Trophoblast cell (in vitro differentiated cells and primary cell): ENCODE measurements at regions not wholly inside any gene's neighbourhood (a gene's known extent, or its start where the extent isn't known, plus 50 kb on each side); places are given as distances from the start of the nearest gene placed in this dataset.

Experiments
- DNase-seq, 2 donors: peaks; one replicate each; pipeline ENCODE4 v3.0.0-alpha.2; 2016
- H2AFZ ChIP-seq: 2 replicates; pipeline ENCODE4 v1.6.1; 2013; ENCODE audit warnings: low read length, moderate library complexity, mild to moderate bottlenecking; ENCODE audit not compliant: insufficient read depth, poor library complexity
- H2AK5ac ChIP-seq: 2 replicates; pipeline ENCODE4 v1.6.1; 2013; ENCODE audit warnings: mild to moderate bottlenecking, low read length
- H2BK120ac ChIP-seq: 2 replicates; pipeline ENCODE4 v1.6.1; 2013; ENCODE audit warnings: low read length, mild to moderate bottlenecking, moderate library complexity; ENCODE audit not compliant: insufficient read depth, poor library complexity
- H2BK12ac ChIP-seq: 2 replicates; pipeline ENCODE4 v1.6.1; 2013; ENCODE audit warnings: mild to moderate bottlenecking, low read length, moderate library complexity
- H2BK5ac ChIP-seq: 2 replicates; pipeline ENCODE4 v1.6.1; 2013; ENCODE audit warnings: low read length, low read depth, moderate library complexity, mild to moderate bottlenecking; ENCODE audit not compliant: poor library complexity
- H3K14ac ChIP-seq: 2 replicates; pipeline ENCODE4 v1.6.1; 2013; ENCODE audit warnings: mild to moderate bottlenecking, low read length
- H3K18ac ChIP-seq: 2 replicates; pipeline ENCODE4 v1.6.1; 2013; ENCODE audit warnings: mild to moderate bottlenecking, low read length
- H3K23ac ChIP-seq: 2 replicates; pipeline ENCODE4 v1.6.1; 2013; ENCODE audit warnings: low read length
- H3K27ac ChIP-seq: 2 replicates; pipeline ENCODE4 v1.5.1; 2013; ENCODE audit warnings: low read depth, mild to moderate bottlenecking, inconsistent platforms, low read length, moderate library complexity
- H3K27me3 ChIP-seq: 2 replicates; pipeline ENCODE4 v1.6.1; 2013; ENCODE audit warnings: inconsistent platforms, mild to moderate bottlenecking, low read length, moderate library complexity; ENCODE audit not compliant: insufficient read depth
- H3K36me3 ChIP-seq, 2 experiments: 1 replicate in 1 of 2; 2 replicates in 1 of 2; pipeline ENCODE4 v1.6.1; 2013; ENCODE audit warnings: low read length in 2 of 2, mild to moderate bottlenecking in 2 of 2, moderate library complexity in 1 of 2; ENCODE audit not compliant: insufficient read depth in 2 of 2, control insufficient read depth in 1 of 2
- H3K4ac ChIP-seq: 2 replicates; pipeline ENCODE4 v1.6.1; 2013; ENCODE audit warnings: low read depth, mild to moderate bottlenecking, low read length, moderate library complexity
- H3K4me1 ChIP-seq, 2 experiments: 1 replicate in 1 of 2; 2 replicates in 1 of 2; pipeline ENCODE4 v1.6.1; 2013; ENCODE audit warnings: low read length in 2 of 2, mild to moderate bottlenecking in 2 of 2, moderate library complexity in 1 of 2; ENCODE audit not compliant: insufficient read depth in 2 of 2, control insufficient read depth in 1 of 2
- H3K4me2 ChIP-seq: 2 replicates; pipeline ENCODE4 v1.6.1; 2013; ENCODE audit warnings: inconsistent platforms, mild to moderate bottlenecking, low read length, moderate library complexity
- H3K4me3 ChIP-seq: 2 replicates; pipeline ENCODE4 v1.5.1; 2013; ENCODE audit warnings: mild to moderate bottlenecking, low read depth, low read length, inconsistent platforms
- H3K79me1 ChIP-seq: one replicate; pipeline ENCODE4 v1.6.1; 2013; ENCODE audit warnings: low read length
- H3K79me2 ChIP-seq: 2 replicates; pipeline ENCODE4 v1.6.1; 2013; ENCODE audit warnings: low read length, mild to moderate bottlenecking; ENCODE audit not compliant: control insufficient read depth, insufficient read depth, poor library complexity
- H3K9ac ChIP-seq: 2 replicates; pipeline ENCODE4 v1.6.1; 2013; ENCODE audit warnings: mild to moderate bottlenecking, low read length
- H3K9me3 ChIP-seq: 2 replicates; pipeline ENCODE4 v1.6.1; 2013; ENCODE audit warnings: low read depth, mild to moderate bottlenecking, control low read depth, inconsistent platforms, low read length; ENCODE audit not compliant: insufficient read depth
- H4K12ac ChIP-seq: 2 replicates; pipeline ENCODE4 v1.6.1; 2013; ENCODE audit warnings: low read depth, mild to moderate bottlenecking, low read length, moderate library complexity
- H4K8ac ChIP-seq: 2 replicates; pipeline ENCODE4 v1.6.1; 2013; ENCODE audit warnings: low read depth, mild to moderate bottlenecking, low read length, moderate library complexity
- H4K91ac ChIP-seq: one replicate; pipeline ENCODE4 v1.6.1; 2013; ENCODE audit warnings: low read depth, mild to moderate bottlenecking, low read length, moderate library complexity
- WGBS: extraction: QIAGEN DNeasy Blood & Tissue Kit; methylation state at CpG from one replicate; pipeline ENCODE4 v1.1.7; 2013; ENCODE audit warnings: missing lambda C conversion rate; ENCODE audit not compliant: insufficient read length, insufficient coverage; ENCODE audit errors: extremely low coverage; 5-methylcytosine and 5-hydroxymethylcytosine counted together

GRCh38 chr1:57616921-57617320 is 193.1 kb upstream of the DAB1 start:
- H4K8ac ChIP-seq, result no peak overlapping the region
- no CpG with 5 or more reads among the region's 4 CpGs for WGBS
- H3K4me2 ChIP-seq, result no peak overlapping the region
- H4K12ac ChIP-seq, result no peak overlapping the region
- H3K4ac ChIP-seq, result no peak overlapping the region
- H3K9ac ChIP-seq, result no peak overlapping the region
- no peak overlapping the region for H3K23ac ChIP-seq
- no peak overlapping the region for H4K91ac ChIP-seq
- no peak overlapping the region for H3K18ac ChIP-seq
- no peak overlapping the region for H3K14ac ChIP-seq
- no peak overlapping the region for H2BK120ac ChIP-seq
- no peak overlapping the region for H2AK5ac ChIP-seq
- no peaks in the 10 kb centered on the region for H3K9me3 ChIP-seq
- no peak for DNase-seq
- no peaks in the 10 kb centered on the region for H3K36me3 ChIP-seq
- no peaks in the 10 kb centered on the region for H3K27me3 ChIP-seq
- no peak overlapping the region for H2AFZ ChIP-seq
- no peaks in the 10 kb centered on the region for H3K79me2 ChIP-seq
- H3K4me1 ChIP-seq, result no peaks in the 10 kb centered on the region
- no peak overlapping the region for H3K4me3 ChIP-seq
- H3K79me1 ChIP-seq, result no peaks in the 10 kb centered on the region
- H2BK5ac ChIP-seq, result no peak overlapping the region
- no peak overlapping the region for H2BK12ac ChIP-seq
- H3K27ac ChIP-seq, result no peak overlapping the region

GRCh38 chr1:57615956-57616355 is 192.1 kb upstream of the DAB1 start:
- no peak overlapping the region for H4K91ac ChIP-seq
- H3K9ac ChIP-seq, result no peak overlapping the region
- no peak overlapping the region for H3K14ac ChIP-seq
- no peaks in the 10 kb centered on the region for H3K79me1 ChIP-seq
- H3K27me3 ChIP-seq, result no peaks in the 10 kb centered on the region
- H2AK5ac ChIP-seq, result no peak overlapping the region
- no CpG with 5 or more reads among the region's 4 CpGs for WGBS
- H4K12ac ChIP-seq, result no peak overlapping the region
- no peak overlapping the region for H2BK5ac ChIP-seq
- H3K4me2 ChIP-seq, result no peak overlapping the region
- H3K36me3 ChIP-seq, result no peaks in the 10 kb centered on the region
- no peaks in the 10 kb centered on the region for H3K79me2 ChIP-seq
- no peak overlapping the region for H3K4ac ChIP-seq
- H2BK12ac ChIP-seq, result no peak overlapping the region
- no peak overlapping the region for H3K18ac ChIP-seq
- no peak overlapping the region for H2AFZ ChIP-seq
- H3K9me3 ChIP-seq, result no peaks in the 10 kb centered on the region
- no peaks in the 10 kb centered on the region for H3K4me1 ChIP-seq
- H3K27ac ChIP-seq, result no peak overlapping the region
- H2BK120ac ChIP-seq, result no peak overlapping the region
- DNase-seq, result no peak
- H3K4me3 ChIP-seq, result no peak overlapping the region
- H4K8ac ChIP-seq, result no peak overlapping the region
- H3K23ac ChIP-seq, result no peak overlapping the region

GRCh38 chr1:57612833-57613232 is 189.0 kb upstream of the DAB1 start:
- Histone ChIP-seq H3K9ac (no peak overlapping the region), H3K4me2 (no peak overlapping the region), H4K12ac (no peak overlapping the region), H3K4me1 (no peaks in the 10 kb centered on the region), H3K18ac (no peak overlapping the region), H3K9me3 (no peaks in the 10 kb centered on the region), H2AK5ac (no peak overlapping the region), H4K8ac (no peak overlapping the region), H2AFZ (no peak overlapping the region), H2BK12ac (no peak overlapping the region), H3K79me1 (no peaks in the 10 kb centered on the region), H3K4ac (no peak overlapping the region), H4K91ac (no peak overlapping the region), H3K14ac (no peak overlapping the region), H3K27me3 (no peaks in the 10 kb centered on the region), H3K27ac (no peak overlapping the region), H2BK5ac (no peak overlapping the region), H3K36me3 (no peaks in the 10 kb centered on the region), H3K4me3 (no peak overlapping the region), H3K23ac (no peak overlapping the region), H3K79me2 (no peaks in the 10 kb centered on the region), H2BK120ac (no peak overlapping the region)
- no peak for DNase-seq
- WGBS, result no CpG with 5 or more reads among the region's 2 CpGs

GRCh38 chr1:57605933-57606332 is 182.1 kb upstream of the DAB1 start:
- H3K4me3 ChIP-seq, result no peak overlapping the region
- H4K12ac ChIP-seq, result no peak overlapping the region
- H3K4me1 ChIP-seq, result no peaks in the 10 kb centered on the region
- no peak overlapping the region for H3K9ac ChIP-seq
- H2AFZ ChIP-seq, result no peak overlapping the region
- no peak overlapping the region for H3K18ac ChIP-seq
- no peak overlapping the region for H3K4ac ChIP-seq
- H3K23ac ChIP-seq, result no peak overlapping the region
- no peaks in the 10 kb centered on the region for H3K9me3 ChIP-seq
- no peak overlapping the region for H2AK5ac ChIP-seq
- no CpG with 5 or more reads among the region's 8 CpGs for WGBS
- H3K79me2 ChIP-seq, result no peaks in the 10 kb centered on the region
- H3K79me1 ChIP-seq, result no peaks in the 10 kb centered on the region
- H2BK120ac ChIP-seq, result no peak overlapping the region
- no peak overlapping the region for H3K14ac ChIP-seq
- no peaks in the 10 kb centered on the region for H3K27me3 ChIP-seq
- no peaks in the 10 kb centered on the region for H3K36me3 ChIP-seq
- no peak overlapping the region for H3K4me2 ChIP-seq
- H4K91ac ChIP-seq, result no peak overlapping the region
- no peak overlapping the region for H4K8ac ChIP-seq
- H2BK12ac ChIP-seq, result no peak overlapping the region
- DNase-seq, result no peak
- H2BK5ac ChIP-seq, result no peak overlapping the region
- H3K27ac ChIP-seq, result no peak overlapping the region
